SK-N-SH (cell line): ENCODE measurements at regions not wholly inside any gene's neighbourhood (a gene's known extent, or its start where the extent isn't known, plus 50 kb on each side); places are given as distances from the start of the nearest gene placed in this dataset.

ENCODE experiments used
- CTCF ChIA-PET: fragments of 300-600, 350-600 bp; formaldehyde crosslinking; extraction: SDS; loops from one replicate; lab custom pipeline; 2021; lab: Yijun Ruan, JAX
- POLR2A ChIA-PET: fragments of 350-600 bp; sonication (Branson Sonifier 250); formaldehyde crosslinking; extraction: SDS; loops from one replicate; lab custom pipeline; 2020; ENCODE audit warnings: antibody characterized with exemption, inconsistent platforms; lab: Yijun Ruan, JAX
- DNase-seq: peaks from one replicate; pipeline ENCODE4 v3.0.0; 2012
- H2AFZ ChIP-seq: fragments of 200-600 bp; sonication (generic); 2 replicates; pipeline ENCODE4 v1.8.1; 2016; ENCODE audit warnings: antibody characterized with exemption, mild to moderate bottlenecking, low read depth
- H3F3A ChIP-seq: fragments of 200-600 bp; sonication (generic); replicated peaks from 2 replicates; pipeline ENCODE3; 2016; ENCODE audit warnings: antibody characterized with exemption, mild to moderate bottlenecking; ENCODE audit not compliant: insufficient read depth
- H3K27ac ChIP-seq, 2 experiments: fragments of 200-500 bp in 1 of 2; fragments of 200-600 bp in 1 of 2; sonication (Bioruptor generic) in 1 of 2; sonication (generic), shearing (Covaris generic) in 1 of 2; 2 replicates each; pipeline versions ENCODE4 v1.5.1 to v1.6.1; 2014 to 2016; ENCODE audit warnings: low read depth in 2 of 2, inconsistent platforms in 1 of 2, low read length in 1 of 2, mild to moderate bottlenecking in 1 of 2, mixed read lengths in 1 of 2
- H3K27me3 ChIP-seq: fragments of 200-600 bp; sonication (generic), shearing (Covaris generic); 2 replicates; pipeline ENCODE4 v1.6.1; 2016; ENCODE audit warnings: mixed run types; ENCODE audit not compliant: insufficient read depth
- H3K36me3 ChIP-seq, 2 experiments: fragments of 200-500 bp in 1 of 2; fragments of 200-600 bp in 1 of 2; sonication (Bioruptor generic) in 1 of 2; sonication (generic) in 1 of 2; replicated peaks in 1 of 2; 2 replicates each; pipeline versions ENCODE3 to v1.5.1; 2014 to 2016; ENCODE audit warnings: low read length in 1 of 2, mild to moderate bottlenecking in 1 of 2; ENCODE audit not compliant: insufficient read depth in 2 of 2, control insufficient read depth in 1 of 2
- H3K4me1 ChIP-seq, 2 experiments: fragments of 200-500 bp in 1 of 2; fragments of 200-600 bp in 1 of 2; sonication (Bioruptor generic) in 1 of 2; sonication (generic), shearing (Covaris generic) in 1 of 2; 2 replicates each; pipeline versions ENCODE4 v1.5.1 to v1.6.1; 2014 to 2016; ENCODE audit warnings: low read depth in 1 of 2, low read length in 1 of 2, mixed run types in 1 of 2; ENCODE audit not compliant: insufficient read depth in 2 of 2, control insufficient read depth in 1 of 2
- H3K4me2 ChIP-seq: fragments of 200-600 bp; sonication (generic), shearing (Covaris generic); 2 replicates; pipeline ENCODE4 v1.6.1; 2017; ENCODE audit warnings: mixed run types
- H3K4me3 ChIP-seq, 2 experiments: fragments of 200-500 bp in 1 of 2; fragments of 200-600 bp in 1 of 2; sonication (Bioruptor generic) in 1 of 2; sonication (generic), shearing (Covaris generic) in 1 of 2; 2 replicates each; pipeline versions ENCODE4 v1.5.1 to v1.8.1; 2014 to 2016; ENCODE audit warnings: low read depth in 2 of 2, inconsistent platforms in 1 of 2, low read length in 1 of 2, mild to moderate bottlenecking in 1 of 2, mixed read lengths in 1 of 2, moderate library complexity in 1 of 2
- H3K79me2 ChIP-seq: fragments of 200-600 bp; sonication (generic); 2 replicates; pipeline ENCODE4 v1.8.1; 2017; ENCODE audit warnings: mild to moderate bottlenecking; ENCODE audit not compliant: insufficient read depth
- H3K9ac ChIP-seq: fragments of 200-600 bp; sonication (generic); 2 replicates; pipeline ENCODE4 v1.6.1; 2017; ENCODE audit warnings: mixed run types
- H3K9me2 ChIP-seq: fragments of 200-600 bp; sonication (generic); 2 replicates; pipeline ENCODE4 v1.6.1; 2017; ENCODE audit warnings: mixed run types
- H3K9me3 ChIP-seq: fragments of 200-600 bp; sonication (generic); 2 replicates; pipeline ENCODE4 v1.6.1; 2017; ENCODE audit warnings: mixed run types, mild to moderate bottlenecking, moderate library complexity
- H4K20me1 ChIP-seq: fragments of 200-600 bp; sonication (generic); 2 replicates; pipeline ENCODE4 v1.6.1; 2017; ENCODE audit warnings: mild to moderate bottlenecking, mixed run types; ENCODE audit not compliant: insufficient read depth
- CHD2 ChIP-seq: fragments of 150-350 bp; IDR thresholded peaks from 2 replicates; pipeline ENCODE4 v1.6.1; 2018; ENCODE audit warnings: low read length; ENCODE audit not compliant: partially characterized antibody
- ELF1 ChIP-seq: IDR thresholded peaks from 2 replicates; pipeline ENCODE4 v1.4.0; 2012
- FOSL2 ChIP-seq: IDR thresholded peaks from 2 replicates; pipeline ENCODE4 v1.4.0; 2012; ENCODE audit warnings: low read depth, mild to moderate bottlenecking, moderate library complexity, borderline replicate concordance
- FOXJ3 ChIP-seq: sonication (generic); formaldehyde crosslinking; IDR thresholded peaks from 2 replicates; pipeline ENCODE4 v1.5.1; 2020; ENCODE audit warnings: mild to moderate bottlenecking, missing genetic modification reagents
- FOXM1 ChIP-seq: IDR thresholded peaks from 2 replicates; pipeline ENCODE4 v1.4.0; 2012; ENCODE audit warnings: low read depth, mild to moderate bottlenecking
- GABPA ChIP-seq: IDR thresholded peaks from 2 replicates; pipeline ENCODE4 v1.4.0; 2012; ENCODE audit warnings: low read depth, mild to moderate bottlenecking
- GATA2 ChIP-seq: sonication (generic); formaldehyde crosslinking; IDR thresholded peaks from 2 replicates; pipeline ENCODE4 v1.5.0; 2020; ENCODE audit warnings: mild to moderate bottlenecking, missing genetic modification reagents
- JUND ChIP-seq: IDR thresholded peaks from 2 replicates; pipeline ENCODE4 v1.4.0; 2012
- MEF2A ChIP-seq: IDR thresholded peaks from 2 replicates; pipeline ENCODE4 v1.4.0; 2012; ENCODE audit warnings: low read depth, borderline replicate concordance
- NFIC ChIP-seq: IDR thresholded peaks from 2 replicates; pipeline ENCODE4 v1.4.0; 2012; ENCODE audit warnings: borderline replicate concordance
- NRF1 ChIP-seq: IDR thresholded peaks from 2 replicates; pipeline ENCODE4 v1.6.1; 2012; ENCODE audit warnings: low read depth, mild to moderate bottlenecking, low read length
- POLR2AphosphoS5 ChIP-seq: IDR thresholded peaks from 2 replicates; pipeline ENCODE4 v1.6.1; 2012; ENCODE audit warnings: low read depth, low read length
- RAD21 ChIP-seq: IDR thresholded peaks from 2 replicates; pipeline ENCODE4 v1.6.1; 2012; ENCODE audit warnings: mild to moderate bottlenecking, low read length
- RCOR1 ChIP-seq: fragments of 150-350 bp; IDR thresholded peaks from 2 replicates; pipeline ENCODE4 v1.6.1; 2017; ENCODE audit warnings: antibody characterized with exemption, low read length
- RXRA ChIP-seq: IDR thresholded peaks from 2 replicates; pipeline ENCODE4 v1.4.0; 2012; ENCODE audit warnings: low read depth, mild to moderate bottlenecking, borderline replicate concordance
- SIN3A ChIP-seq: IDR thresholded peaks from 2 replicates; pipeline ENCODE4 v1.6.1; 2012; ENCODE audit warnings: low read depth, mild to moderate bottlenecking, low read length, moderate library complexity, borderline replicate concordance
- SMC3 ChIP-seq: IDR thresholded peaks from 2 replicates; pipeline ENCODE4 v1.6.1; 2012; ENCODE audit warnings: low read depth, low read length, improper control_type of control experiment
- USF2 ChIP-seq: fragments of 150-350 bp; IDR thresholded peaks from 2 replicates; pipeline ENCODE4 v1.6.1; 2017; ENCODE audit warnings: antibody characterized with exemption, low read length, low read depth, borderline replicate concordance
- YY1 ChIP-seq: IDR thresholded peaks from 2 replicates; pipeline ENCODE4 v1.4.0; 2012; ENCODE audit warnings: low read depth, mild to moderate bottlenecking
- WGBS: methylation state at CpG from one replicate; pipeline ENCODE4 v1.1.6; 2017; ENCODE audit warnings: low lambda C conversion rate; 5-methylcytosine and 5-hydroxymethylcytosine counted together
- TF ChIP-seq, protein P1 (sequence below): IDR thresholded peaks from 2 replicates; pipeline ENCODE4 v1.4.0; 2012; ENCODE audit warnings: low read depth
- TF ChIP-seq, protein P2 (sequence below): IDR thresholded peaks from 2 replicates; pipeline ENCODE4 v1.6.1; 2012; ENCODE audit warnings: mild to moderate bottlenecking, low read depth, low read length, moderate library complexity
- TF ChIP-seq, protein P3 (sequence below): IDR thresholded peaks from 2 replicates; pipeline ENCODE4 v1.4.0; 2012; ENCODE audit warnings: low read depth, borderline replicate concordance

DNA sequence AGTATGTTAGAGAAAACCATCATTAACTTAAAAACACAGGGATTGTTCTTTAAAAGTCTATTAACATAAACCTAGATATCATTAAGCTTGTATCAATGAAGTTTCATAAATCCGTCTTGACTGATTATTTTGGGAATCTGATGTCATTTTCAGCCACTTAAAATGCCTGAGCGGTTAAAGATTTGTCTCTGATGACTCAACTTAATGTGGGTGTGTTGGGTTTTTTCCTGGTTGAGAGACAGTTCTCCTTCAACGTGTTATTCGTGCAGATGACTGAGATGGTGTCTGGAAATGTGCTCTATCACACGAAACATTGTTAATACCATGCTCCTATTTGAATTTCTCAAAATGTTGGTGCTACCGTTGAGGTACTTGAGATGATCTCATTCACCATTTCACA is 227.3 kb upstream of the TENM3 start:
- DNase-seq, result no peak

DNA sequence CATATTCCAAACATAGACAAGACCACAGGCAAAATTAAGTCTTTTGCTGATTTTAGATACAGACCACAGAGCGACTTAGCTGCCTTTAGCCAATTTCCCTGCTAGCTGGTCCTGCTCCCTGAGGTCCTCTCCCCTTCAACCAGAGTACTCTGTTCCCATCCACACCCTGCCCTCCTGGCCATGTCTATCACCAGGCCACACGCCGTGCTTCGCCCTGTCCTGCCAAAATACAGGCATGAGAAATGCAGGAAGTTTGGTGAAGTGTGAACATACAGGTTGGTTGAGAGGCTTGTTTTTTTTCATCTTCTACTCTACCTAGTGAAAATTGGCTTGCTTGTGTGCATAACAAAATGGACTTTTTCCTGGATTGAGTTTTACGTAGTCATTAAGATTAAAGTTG is 226.2 kb upstream of the TENM3 start:
- Histone ChIP-seq H3K4me3 (no peak overlapping the region), H3K27me3 (no peaks in the 10 kb centered on the region), H3K9ac (no peak overlapping the region), H3K79me2 (no peaks in the 10 kb centered on the region), H3K9me3 (no peaks in the 10 kb centered on the region), H3K27ac (no peak overlapping the region), H4K20me1 (no peaks in the 10 kb centered on the region), H3K4me2 (no peak overlapping the region), H3K4me1 (peaks cover 0 to 2% of the 10 kb centered on the region in 2 experiments; a peak in 1 of 4 replicates), H2AFZ (no peak overlapping the region), H3F3A (no peaks in the 10 kb centered on the region), H3K36me3 (no peaks in the 10 kb centered on the region), H3K9me2 (no peaks in the 10 kb centered on the region)
- DNase-seq, result no peak
- WGBS, result 91% methylated on average over 5 of the region's 5 CpGs
- ChIA-PET POLR2A (no interaction called here), CTCF (no interaction called here)
- TF ChIP-seq USF2, result no peak
- no peak for TF ChIP-seq SMC3
- TF ChIP-seq, protein P1, sequence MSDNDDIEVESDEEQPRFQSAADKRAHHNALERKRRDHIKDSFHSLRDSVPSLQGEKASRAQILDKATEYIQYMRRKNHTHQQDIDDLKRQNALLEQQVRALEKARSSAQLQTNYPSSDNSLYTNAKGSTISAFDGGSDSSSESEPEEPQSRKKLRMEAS, result no peak
- TF ChIP-seq, protein P2, sequence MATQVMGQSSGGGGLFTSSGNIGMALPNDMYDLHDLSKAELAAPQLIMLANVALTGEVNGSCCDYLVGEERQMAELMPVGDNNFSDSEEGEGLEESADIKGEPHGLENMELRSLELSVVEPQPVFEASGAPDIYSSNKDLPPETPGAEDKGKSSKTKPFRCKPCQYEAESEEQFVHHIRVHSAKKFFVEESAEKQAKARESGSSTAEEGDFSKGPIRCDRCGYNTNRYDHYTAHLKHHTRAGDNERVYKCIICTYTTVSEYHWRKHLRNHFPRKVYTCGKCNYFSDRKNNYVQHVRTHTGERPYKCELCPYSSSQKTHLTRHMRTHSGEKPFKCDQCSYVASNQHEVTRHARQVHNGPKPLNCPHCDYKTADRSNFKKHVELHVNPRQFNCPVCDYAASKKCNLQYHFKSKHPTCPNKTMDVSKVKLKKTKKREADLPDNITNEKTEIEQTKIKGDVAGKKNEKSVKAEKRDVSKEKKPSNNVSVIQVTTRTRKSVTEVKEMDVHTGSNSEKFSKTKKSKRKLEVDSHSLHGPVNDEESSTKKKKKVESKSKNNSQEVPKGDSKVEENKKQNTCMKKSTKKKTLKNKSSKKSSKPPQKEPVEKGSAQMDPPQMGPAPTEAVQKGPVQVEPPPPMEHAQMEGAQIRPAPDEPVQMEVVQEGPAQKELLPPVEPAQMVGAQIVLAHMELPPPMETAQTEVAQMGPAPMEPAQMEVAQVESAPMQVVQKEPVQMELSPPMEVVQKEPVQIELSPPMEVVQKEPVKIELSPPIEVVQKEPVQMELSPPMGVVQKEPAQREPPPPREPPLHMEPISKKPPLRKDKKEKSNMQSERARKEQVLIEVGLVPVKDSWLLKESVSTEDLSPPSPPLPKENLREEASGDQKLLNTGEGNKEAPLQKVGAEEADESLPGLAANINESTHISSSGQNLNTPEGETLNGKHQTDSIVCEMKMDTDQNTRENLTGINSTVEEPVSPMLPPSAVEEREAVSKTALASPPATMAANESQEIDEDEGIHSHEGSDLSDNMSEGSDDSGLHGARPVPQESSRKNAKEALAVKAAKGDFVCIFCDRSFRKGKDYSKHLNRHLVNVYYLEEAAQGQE, result no peak
- no peak for TF ChIP-seq RCOR1
- no peak for TF ChIP-seq CHD2
- no peak for TF ChIP-seq NRF1
- TF ChIP-seq GATA2, result no peak
- TF ChIP-seq NFIC, result no peak
- TF ChIP-seq, protein P3, sequence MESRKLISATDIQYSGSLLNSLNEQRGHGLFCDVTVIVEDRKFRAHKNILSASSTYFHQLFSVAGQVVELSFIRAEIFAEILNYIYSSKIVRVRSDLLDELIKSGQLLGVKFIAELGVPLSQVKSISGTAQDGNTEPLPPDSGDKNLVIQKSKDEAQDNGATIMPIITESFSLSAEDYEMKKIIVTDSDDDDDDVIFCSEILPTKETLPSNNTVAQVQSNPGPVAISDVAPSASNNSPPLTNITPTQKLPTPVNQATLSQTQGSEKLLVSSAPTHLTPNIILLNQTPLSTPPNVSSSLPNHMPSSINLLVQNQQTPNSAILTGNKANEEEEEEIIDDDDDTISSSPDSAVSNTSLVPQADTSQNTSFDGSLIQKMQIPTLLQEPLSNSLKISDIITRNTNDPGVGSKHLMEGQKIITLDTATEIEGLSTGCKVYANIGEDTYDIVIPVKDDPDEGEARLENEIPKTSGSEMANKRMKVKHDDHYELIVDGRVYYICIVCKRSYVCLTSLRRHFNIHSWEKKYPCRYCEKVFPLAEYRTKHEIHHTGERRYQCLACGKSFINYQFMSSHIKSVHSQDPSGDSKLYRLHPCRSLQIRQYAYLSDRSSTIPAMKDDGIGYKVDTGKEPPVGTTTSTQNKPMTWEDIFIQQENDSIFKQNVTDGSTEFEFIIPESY, result no peak
- no peak for TF ChIP-seq MEF2A
- TF ChIP-seq FOSL2, result no peak
- no peak for TF ChIP-seq POLR2AphosphoS5
- no peak for TF ChIP-seq JUND

More for the DNA sequence above, 227.3 kb upstream of the TENM3 start:
- Histone ChIP-seq H3K4me3 (no peak overlapping the region), H3K79me2 (no peaks in the 10 kb centered on the region), H3K27ac (no peak overlapping the region), H4K20me1 (no peaks in the 10 kb centered on the region), H3K9ac (no peak overlapping the region), H3K36me3 (no peaks in the 10 kb centered on the region), H3K9me2 (no peaks in the 10 kb centered on the region), H3K4me1 (peaks cover 0 to 2% of the 10 kb centered on the region in 2 experiments; a peak in 1 of 4 replicates), H3K4me2 (no peak overlapping the region), H3K9me3 (no peaks in the 10 kb centered on the region), H2AFZ (no peak overlapping the region), H3F3A (no peaks in the 10 kb centered on the region), H3K27me3 (no peaks in the 10 kb centered on the region)
- WGBS, result 49% methylated on average over 6 of the region's 6 CpGs
- ChIA-PET CTCF (no interaction called here), POLR2A (no interaction called here)
- TF ChIP-seq RCOR1 (no peak), RXRA (no peak), FOXM1 (no peak), ELF1 (no peak), RAD21 (no peak), GATA2 (no peak), SIN3A (no peak), MEF2A (no peak), YY1 (no peak), FOSL2 (no peak), GABPA (no peak), FOXJ3 (CRISPR knock-in tag) (no peak)
- TF ChIP-seq, protein P3, result no peak
